Suppressor macrophage treated with lipopolysaccharide for 4 hours (primary cell): ENCODE measurements at regions not wholly inside any gene's neighbourhood (a gene's known extent, or its start where the extent isn't known, plus 50 kb on each side); places are given as distances from the start of the nearest gene placed in this dataset.

Source experiments
- DNase-seq: peaks from one replicate; pipeline ENCODE4 v3.0.0-alpha.2; 2020

DNA sequence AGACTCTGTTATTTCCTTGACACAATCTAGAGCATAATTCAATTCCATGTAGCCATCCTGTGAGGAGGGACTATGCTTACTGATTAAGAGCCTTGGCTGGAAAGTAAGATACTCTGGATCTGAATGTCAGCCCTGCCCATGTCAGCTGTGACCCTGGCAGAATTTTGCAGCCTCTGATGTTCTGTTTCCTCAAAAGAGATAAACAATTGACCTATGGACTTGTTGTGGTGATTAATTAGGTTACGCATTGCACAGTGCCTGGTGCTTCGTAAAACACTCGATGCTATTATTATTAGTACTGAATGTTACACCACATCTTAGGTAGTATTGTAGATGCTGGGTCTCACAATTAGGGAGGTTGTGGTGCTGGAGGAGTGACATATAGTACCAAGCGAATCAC is 161.3 kb upstream of the MEIS2 start:
- no peak for DNase-seq

DNA sequence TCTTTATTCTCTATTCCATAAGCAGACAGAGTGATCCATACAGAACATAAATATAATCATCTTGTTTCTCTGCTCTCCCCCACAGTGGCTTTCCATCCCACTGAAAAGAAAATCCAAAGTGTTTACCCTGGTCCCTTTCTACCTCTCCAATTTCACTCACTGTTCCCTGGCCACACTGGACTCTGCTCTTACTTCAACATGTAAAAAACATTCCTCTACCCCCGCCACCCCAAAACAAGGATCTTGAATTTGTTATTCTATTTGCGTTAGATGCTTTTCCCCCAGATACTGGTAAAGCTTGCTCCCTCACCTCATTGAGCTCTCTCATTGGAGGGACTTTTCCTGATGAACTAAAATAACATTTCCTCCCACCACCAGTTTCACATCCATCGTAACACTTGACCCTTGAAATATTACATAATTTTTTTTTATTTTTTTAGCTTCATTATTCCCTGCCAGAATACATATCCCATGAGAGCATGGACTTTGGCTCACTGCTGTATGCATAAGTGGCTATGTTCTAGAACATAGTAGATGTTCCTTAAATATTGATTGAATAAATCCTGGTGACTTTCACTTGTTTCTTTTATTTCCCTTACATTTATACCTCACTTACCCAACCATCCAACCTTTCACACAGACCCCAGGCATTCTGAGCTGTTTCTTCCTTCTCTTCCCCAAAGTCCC is 162.7 kb upstream of the MEIS2 start:
- DNase-seq = no peak

DNA sequence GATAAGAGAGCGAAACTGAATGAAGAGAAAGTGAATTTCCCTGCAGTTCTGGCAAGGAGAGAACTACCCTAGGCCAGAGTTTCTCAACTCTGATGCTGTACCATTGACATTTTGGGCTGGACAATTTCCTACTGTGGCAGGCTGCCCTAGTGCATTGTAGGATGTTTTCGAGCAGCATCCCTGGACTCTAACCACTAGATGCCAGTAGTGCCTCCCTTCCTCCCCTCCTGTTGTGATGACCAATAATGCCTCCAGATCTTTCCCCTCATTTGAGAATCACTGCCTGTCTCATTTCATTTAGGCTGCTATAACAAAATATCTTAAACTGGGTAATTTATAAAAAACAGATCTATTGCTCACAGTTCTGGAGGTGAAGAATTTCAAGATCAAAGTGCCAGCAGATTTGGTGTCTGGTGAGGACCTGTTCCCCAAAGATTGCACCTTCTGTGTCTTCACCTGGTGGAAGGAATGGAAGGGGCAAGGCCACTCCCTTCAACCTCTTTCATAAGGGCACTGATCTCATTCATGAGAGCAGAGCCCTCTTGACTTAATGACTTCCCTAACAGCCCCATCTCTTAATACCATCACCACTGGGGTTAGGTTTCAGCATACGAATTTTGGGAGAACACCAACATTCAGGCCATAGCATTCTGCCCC is 188.9 kb upstream of the MEIS2 start:
- DNase-seq = no peak

DNA sequence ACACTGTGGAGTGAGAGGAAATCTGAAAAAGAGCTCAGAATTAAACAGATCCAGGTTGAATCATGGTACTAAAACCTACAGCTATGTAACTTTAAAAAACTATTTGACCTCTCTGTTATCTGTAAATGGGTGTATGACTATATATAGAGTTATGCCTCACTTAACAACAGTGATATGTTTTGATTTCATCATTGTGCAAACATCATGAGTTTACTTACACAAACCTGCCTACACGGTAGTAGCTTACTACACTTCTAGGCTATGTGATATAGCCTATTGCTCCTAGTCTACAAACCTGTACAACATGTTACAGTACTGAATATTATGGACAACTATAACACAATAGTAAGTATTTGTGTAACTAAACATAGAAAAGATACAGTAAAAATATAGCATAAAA is 191.6 kb upstream of the MEIS2 start:
- no peak for DNase-seq

DNA sequence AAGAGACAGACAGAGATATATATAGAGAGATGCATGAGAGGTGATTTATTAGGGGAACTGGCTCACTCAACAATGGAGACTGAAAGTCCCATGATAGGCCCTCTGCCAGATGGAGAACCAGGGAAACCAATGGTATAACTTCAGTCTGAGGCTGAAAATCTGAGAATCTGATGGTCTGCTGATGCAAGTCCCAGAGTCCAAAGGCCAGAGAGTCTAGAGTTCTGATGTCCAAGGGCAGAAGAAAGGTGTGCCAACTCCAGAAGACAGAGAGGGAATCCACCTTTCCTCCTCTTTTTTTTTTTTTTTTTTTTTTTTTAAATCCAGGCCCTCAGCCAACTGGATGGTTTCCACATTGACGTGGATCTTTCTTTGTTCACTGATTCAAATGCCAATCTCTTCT is 197.9 kb upstream of the MEIS2 start:
- DNase-seq = no peak

DNA sequence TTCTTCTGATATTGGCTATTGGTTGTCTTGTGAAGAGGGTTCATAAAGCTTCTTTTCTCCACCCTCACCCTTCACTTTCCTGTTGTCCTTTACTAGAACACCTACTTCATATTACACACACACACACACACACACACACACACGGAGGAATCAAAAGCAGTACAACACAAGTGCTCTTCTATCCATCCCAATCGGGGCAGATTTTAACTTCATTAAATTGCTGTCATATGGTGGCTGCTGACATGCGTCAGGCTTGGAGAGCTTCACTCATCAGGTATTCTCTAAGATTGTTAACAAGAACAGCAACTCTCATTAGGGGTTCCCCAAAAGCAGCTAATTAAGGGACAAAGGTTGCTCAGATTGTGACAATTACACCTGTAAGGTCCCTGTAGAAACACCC is 239.1 kb upstream of the MEIS2 start:
- DNase-seq = no peak

DNA sequence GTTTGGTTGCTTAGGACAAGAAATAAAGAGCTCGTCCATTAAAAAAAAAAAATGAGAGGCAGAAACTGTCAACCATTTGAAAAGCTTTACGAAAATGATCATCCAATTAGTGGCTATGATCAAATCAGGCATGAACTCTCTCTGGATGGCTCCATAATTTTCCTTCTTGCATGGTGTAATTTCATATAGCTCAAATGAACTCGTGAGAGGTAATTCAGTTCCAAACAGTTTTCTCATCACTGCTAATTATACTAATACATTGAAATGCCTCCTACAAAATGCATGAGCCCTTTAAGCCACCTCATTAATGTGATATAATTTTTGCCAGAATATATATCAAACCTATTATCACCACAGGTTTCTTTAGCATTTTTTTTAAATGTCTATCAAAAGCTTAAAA is 239.5 kb upstream of the MEIS2 start:
- DNase-seq = no peak

DNA sequence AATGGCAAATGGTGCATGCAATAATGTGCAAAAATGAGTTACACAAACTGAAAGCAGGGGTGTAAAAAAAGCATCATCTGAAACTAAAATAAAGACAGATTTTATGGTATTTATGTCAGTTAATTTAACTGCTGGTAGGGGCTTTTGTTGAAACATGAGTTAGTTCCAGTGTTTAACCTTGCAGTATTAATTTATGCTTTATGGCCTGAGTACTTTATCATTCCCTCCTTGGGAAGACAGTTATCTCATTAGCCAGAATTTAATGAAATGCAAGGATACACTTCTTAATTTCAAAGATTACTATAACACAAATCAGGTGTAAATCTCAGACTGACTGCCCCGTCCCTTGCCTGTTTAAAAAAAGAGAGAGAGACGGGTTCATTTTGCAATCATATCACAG is 240.1 kb upstream of the MEIS2 start:
- DNase-seq = no peak

DNA sequence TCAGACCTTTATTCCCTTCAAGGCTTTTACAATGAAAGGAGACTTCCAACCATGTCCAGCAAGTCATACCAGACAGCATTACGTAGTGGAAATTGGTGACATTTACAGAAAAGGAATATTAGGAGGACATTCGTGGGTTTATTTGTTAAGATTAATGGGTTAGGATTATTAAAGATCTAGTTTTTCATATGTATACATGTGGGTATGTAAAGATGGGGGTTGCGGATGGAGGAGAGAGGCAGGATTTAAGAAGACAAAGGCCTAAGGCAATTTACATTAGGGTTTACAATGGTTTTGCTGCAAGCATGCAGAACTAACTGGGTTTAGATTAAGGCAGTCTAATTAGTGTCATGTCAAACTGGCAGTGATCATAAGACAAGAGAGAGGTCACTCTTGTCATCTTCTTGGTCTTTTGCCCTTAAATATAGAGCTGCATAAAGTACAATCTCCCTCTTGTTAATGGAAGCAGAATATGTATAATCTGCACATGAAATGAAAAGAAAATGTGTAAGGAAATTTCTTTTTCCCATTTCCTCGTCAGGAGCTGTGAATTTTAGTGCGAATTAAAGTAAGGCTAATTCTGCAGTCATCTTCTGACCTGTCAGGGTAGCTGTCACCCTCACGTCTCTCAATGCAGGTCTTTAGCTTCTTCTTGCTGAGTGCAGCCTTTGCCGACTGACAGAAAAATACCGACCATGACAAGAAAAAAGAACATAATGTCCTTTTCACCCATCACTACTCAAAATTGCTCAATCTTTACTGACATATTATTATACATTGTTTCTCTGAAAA is 258.9 kb upstream of the MEIS2 start:
- DNase-seq = no peak

DNA sequence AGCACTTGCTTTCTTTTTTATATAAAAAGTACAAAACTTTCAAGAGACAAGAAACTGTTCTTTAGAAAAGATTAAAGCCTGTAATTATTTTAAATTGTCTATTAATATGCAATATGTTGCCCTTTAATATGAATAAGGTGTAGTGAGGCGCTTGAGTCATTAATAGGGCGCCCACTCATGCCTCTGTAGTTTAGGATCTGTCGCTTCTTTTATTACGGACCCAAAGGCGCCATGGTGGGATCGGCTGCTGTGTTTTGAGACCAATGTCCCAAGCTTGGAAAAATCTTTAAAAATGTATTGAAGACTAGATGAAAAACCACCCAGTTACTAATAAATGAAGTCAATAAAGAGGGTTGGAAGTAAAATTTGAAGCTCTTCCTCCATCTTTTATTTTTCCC is 259.5 kb upstream of the MEIS2 start:
- DNase-seq = no peak

DNA sequence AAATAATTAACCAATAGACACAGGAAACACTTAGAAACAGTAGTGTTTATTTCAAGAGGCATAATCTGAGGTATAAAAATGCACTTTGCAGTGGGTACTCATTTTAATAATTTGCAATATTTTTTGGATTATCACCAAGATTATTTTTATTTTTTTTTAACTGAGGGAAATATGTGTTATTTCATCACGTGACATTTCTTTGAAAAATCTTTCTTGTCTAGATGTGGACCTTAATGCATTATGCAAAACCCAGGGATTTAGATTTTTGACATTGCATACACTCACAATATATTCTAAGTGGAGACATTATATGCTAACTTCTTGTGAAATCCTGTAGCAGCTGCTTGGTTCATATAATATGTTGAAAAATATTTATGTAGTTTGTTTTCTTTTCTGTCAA is 260.4 kb upstream of the MEIS2 start:
- DNase-seq = no peak

DNA sequence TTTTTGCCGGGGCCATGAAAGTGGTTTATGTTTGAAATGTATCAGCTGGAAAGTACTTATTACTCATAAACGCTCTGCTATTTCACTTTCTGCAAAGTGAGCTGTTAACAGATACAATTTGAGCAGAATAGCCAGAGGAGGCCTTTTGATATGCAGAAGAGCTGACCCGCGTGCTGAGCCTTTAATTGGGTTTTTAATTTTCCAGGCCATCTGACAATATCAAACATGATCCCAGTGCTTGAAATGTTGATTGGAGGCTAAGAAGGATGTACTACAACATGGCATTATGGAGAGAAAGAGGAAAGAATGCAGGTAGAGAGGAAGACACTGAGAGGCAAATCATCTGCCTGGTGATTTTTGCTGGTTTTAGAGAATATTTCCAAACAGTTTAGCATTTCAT is 261.3 kb upstream of the MEIS2 start:
- no peak for DNase-seq

DNA sequence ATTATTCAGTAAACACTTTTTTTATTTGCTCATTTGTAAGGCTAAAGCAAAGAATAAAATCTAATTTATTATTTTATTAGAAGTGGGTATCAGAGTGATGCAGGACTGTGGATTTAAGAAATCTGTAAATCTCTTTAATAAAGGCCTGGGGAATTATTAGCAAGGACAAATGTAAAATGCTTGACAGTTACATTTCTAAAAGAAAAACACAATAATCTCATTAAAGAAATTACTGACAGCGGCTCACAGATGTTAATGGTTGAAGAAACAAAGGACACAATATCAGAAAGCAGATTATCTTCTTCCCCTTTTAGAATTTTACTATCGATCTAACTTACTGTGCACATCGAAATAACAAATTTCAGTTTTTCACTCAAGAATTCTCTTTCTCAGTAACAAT is 262.1 kb upstream of the MEIS2 start:
- no peak for DNase-seq

DNA sequence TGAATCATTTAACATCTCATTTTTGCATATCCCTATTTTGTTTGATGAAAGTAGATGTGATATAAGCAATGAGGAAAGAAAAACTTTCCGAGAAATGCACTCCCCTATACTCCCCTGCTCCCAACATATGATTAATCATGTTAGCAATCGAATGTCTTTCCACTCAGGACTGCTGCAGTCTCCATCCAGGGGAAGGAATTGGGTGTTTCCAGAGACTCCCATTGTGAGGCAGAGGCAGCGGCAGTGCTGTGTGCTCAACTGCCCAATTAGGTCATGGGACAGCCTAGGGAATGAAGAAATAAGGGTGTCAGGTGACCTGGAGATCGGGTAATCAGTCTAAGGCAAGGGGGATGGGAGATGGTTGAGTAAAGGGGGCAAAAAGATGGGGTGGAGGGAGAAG is 268.6 kb upstream of the MEIS2 start:
- no peak for DNase-seq

DNA sequence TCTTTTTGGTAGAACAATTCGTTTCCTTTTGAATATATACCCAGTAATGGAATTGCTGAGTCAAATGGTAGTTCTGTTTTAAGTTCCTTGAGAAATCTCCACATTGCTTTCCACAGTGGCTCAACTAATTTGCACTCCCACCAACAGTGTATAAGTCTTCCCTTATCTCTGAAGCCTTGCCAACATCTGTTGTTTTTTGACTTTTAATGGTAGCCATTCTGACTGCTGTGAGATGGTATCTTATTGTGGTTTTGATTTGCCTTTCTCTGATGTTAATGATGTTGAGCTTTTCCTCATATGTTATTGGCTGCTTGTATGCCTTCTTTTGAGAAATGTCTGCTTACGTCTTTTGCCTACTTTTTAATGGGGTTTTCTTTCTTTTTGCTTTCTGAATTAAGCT is 270.6 kb upstream of the MEIS2 start:
- DNase-seq = no peak

DNA sequence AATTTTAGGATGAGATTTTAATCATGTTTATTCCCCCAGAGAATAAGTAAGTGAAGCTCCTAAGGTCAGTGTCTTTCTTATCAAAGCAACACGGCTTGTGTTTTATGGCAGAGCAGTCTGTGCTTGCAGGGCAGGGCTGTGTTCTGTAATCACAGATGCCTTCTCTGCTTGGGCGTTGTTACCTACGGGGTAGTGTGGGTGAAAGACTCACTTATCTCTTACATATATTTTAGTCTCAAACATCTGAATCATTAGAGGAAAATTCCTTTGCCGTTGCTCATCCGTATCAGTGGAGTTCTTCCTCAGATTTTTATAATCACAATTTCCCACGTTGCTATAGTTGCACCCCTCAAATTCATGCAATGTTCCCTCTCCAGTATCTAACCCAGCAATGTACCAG is 271.7 kb upstream of the MEIS2 start:
- no peak for DNase-seq

DNA sequence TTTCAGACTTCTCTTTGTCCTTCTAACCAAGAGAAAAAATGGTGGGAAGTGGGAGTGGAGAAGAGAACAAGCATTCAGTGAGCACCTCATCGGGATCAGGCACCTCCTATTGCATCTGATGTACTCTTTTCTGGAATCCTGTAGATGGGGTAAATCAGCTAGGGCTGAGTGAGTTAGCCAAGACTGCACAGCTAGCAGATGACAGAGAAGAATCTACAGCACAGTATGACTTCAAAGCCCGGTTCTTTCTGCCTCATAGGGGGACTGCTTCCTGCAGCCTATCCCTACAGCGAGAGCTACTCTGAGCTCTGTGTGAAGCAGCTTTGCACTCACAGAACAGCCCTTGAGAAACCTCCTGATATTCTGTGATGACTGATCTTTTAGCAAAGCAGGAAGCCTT is 275.2 kb upstream of the MEIS2 start:
- no peak for DNase-seq

DNA sequence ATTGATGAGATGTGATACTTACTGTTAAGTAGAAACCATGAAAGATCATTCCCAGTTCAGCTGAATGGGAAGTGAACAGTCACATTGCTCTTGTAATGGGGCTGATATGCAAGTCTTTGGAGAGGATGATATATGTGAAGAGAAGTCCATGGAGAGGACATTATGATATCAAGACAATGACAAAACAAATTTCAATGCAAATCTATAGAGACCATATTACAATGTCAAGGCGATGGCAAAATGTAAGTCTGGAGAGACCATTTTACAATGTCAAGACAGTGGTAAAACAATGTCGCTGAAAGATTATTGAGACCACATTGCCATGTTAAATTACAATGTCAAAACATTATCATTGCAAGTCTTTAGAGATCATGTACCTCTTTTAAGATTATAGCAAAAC is 277.1 kb upstream of the MEIS2 start:
- no peak for DNase-seq

DNA sequence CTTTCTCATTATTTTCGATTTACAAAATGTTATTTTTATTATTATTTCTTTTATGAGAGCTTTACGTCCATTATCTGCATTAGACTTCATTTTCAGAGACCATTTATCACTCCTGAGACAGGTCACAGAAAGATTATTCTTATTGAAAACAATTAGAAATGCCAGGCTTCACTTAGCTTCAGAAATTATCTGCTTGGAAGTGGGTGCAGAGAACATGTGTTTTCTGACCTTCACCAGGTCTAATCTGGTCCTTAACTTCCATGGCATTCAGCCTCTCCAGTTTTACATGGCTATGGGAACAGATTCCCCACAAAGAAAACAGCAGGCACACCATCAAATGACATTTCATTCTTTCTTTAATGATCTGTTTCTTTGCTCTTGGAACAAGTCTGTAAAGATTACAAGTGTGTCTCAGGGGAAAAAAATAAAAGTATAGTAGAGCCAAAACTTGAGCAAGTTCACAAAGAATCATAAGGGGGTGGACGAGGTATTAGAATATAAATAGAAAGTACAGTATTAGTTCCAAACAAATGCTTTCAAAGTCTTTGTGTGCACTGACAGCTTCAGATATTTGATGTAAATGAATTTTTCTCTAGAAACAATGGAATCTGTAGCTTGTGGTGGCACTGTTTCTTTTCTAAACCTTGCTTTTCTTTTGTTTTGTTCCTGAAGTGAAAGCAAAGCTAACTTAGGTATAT is 294.2 kb upstream of the MEIS2 start:
- DNase-seq = no peak

DNA sequence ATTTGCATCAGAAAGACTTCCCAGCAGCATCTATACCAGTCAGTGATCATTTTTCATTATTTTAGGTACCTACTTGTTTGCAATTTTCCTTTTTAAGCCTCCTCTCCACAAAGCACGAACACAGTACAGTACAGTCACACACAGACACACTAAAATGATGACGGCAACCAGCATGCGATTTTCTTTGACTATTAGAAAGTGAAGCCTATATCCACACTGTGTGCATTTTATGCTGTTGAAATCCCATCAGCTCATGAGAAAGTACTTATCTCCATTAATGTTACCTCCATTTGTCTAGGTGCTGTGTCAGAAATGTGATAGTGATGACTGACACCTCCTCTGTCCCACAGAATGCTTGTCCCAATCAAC is 294.7 kb upstream of the MEIS2 start:
- DNase-seq = no peak

DNA sequence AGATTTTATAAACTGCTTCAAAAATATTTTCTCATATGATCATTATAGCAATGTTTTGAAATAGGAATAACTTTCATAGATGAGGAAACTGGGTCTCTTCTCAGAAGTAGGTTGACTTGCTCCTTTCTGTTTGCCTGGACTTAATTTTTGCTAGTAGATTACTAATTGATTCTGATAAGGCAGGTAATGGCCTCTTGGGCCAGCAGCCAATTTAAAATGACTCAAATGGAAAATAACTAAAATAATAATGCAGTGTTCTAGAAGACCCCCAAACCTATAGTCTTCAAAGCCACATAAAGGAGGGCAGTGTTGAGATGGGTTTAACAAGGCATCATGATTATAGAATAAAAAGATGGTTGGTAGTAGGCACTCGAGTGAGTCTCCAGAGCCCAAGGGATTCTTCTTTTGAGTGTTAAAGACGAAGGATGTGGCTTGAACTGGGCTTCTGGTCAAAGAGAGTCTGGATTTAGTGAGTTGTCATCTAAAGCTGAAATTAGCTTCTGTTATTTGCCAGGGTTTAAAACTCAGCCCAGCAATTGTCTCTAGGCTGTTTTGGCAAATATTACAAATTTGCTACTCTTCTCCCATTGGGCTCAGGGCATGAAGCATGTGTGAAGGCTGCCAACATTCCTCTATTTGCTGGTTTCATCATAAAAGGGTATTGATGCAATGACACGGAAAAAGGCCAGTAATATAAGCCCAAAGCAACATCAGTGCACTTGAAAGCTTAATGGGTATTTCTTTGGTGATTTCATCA is 297.1 kb upstream of the MEIS2 start:
- DNase-seq = no peak

DNA sequence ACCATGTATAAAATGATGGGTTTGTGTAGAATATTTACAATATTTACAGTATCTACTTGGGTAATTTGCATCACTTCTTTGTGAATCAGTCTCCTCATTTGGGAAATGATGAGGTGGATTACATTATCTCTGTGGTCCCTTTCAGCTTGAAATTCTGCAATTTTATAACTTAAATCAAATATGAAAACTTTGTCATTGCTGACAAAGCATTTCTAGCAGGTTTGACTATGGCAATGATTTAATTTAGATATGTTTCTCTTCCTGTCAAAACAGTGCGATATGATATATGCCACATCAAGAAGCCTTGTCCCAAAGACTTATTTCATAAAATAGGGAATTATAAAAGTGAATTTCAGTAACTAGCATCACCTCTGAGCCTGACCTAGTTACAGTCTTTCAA is 315.8 kb upstream of the MEIS2 start:
- DNase-seq = no peak

DNA sequence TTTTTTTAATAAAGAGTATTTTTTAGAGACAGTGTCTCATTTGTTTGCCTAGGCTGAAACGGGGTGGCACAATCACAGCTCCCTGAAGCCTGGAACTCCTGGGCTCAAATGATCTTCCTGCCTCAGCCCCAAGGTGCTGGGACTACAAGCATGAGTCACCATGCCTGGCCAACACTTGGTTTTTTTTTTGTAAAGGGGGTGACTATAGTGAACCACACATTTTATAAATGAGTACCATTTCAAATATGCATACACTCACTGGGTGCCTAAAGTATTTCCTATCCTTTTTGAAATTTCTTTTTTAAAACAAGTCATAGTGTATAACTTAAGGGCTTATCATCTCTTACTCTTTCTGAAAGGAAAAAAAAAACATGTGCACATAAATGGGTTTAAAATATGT is 325.2 kb upstream of the MEIS2 start:
- DNase-seq = no peak
